Activated T-helper 2 cell treated with anti-CD3 and anti-CD28 coated beads, Interferon-gamma antibody, Interleukin-2, Interleukin-4, amounts not matched to agents 10 μg/mL and 5 μg/mL and 100 μg/mL, durations not matched to agents 14 hours and 24 hours and 36 hours (primary cell): ENCODE measurements at regions not wholly inside any gene's neighbourhood (a gene's known extent, or its start where the extent isn't known, plus 50 kb on each side); places are given as distances from the start of the nearest gene placed in this dataset.

Source experiments
- DNase-seq: peaks from one replicate; pipeline ENCODE4 v3.0.0; 2021; ENCODE audit warnings: low spot score
- H3K27ac Mint-ChIP-seq: one replicate; pipeline ENCODE4 v1.8.0; 2021; ENCODE audit warnings: mixed read lengths
- H3K27me3 Mint-ChIP-seq: one replicate; pipeline ENCODE4 v1.8.0; 2021; ENCODE audit warnings: low read depth, mixed read lengths
- H3K36me3 Mint-ChIP-seq: one replicate; pipeline ENCODE4 v1.8.0; 2021; ENCODE audit warnings: low read depth, mixed read lengths
- H3K4me1 Mint-ChIP-seq: one replicate; pipeline ENCODE4 v1.8.0; 2021; ENCODE audit warnings: low read depth, mixed read lengths
- H3K4me3 Mint-ChIP-seq: one replicate; pipeline ENCODE4 v1.8.0; 2021; ENCODE audit warnings: low read depth, mild to moderate bottlenecking, moderate library complexity, mixed read lengths
- H3K9me3 Mint-ChIP-seq: one replicate; pipeline ENCODE4 v1.8.0; 2021; ENCODE audit warnings: mixed read lengths
- intact Hi-C: fragments of 100-400 bp; cut with micrococcal nuclease; formaldehyde crosslinking; loops from one replicate; pipeline ENCODE4 v1.15.1; 2023

GRCh38 chr1:67623906-67624305 is 61.1 kb upstream of the GADD45A start:
- Mint-ChIP-seq H3K4me1 (peaks cover 4% of the 10 kb centered on the region), H3K27ac (no peak overlapping the region), H3K9me3 (no peaks in the 10 kb centered on the region), H3K27me3 (peaks cover 23% of the 10 kb centered on the region), H3K36me3 (no peaks in the 10 kb centered on the region), H3K4me3 (no peak overlapping the region)
- no peak for DNase-seq
- intact Hi-C loops, result no loop called here

DNA sequence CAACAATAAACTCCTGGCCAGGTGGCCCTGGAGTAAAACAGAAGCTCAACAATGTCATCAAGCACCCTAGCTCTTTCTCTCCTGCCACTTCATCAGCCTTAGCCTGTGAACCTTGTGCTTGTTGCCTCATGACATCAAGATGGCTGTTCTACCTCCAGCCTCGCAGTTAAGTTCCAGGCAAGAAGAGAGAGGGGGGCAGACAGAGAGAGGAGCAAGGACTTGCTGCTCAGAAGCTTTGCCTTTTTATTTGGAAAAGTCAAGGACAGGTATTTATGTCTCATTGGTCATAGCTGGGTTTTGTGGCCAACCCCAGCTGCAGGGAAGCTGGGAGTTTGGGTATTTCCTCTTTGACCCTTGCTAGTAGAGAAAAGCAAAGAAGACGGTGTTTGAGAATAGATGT is 60.3 kb upstream of the GADD45A start:
- no peaks in the 10 kb centered on the region for H3K9me3 Mint-ChIP-seq
- H3K27ac Mint-ChIP-seq, result no peak overlapping the region
- no peak for DNase-seq

GRCh38 chr1:67626090-67626860 is 58.7 kb upstream of the GADD45A start:
- intact Hi-C loops, result no loop called here
- Mint-ChIP-seq H3K36me3 (no peaks in the 10 kb centered on the region), H3K27me3 (peaks cover 15% of the 10 kb centered on the region)

More for the DNA sequence above, 60.3 kb upstream of the GADD45A start:
- Mint-ChIP-seq H3K4me3 (no peak overlapping the region), H3K36me3 (no peaks in the 10 kb centered on the region), H3K27me3 (peaks cover 17% of the 10 kb centered on the region), H3K4me1 (peaks cover 4% of the 10 kb centered on the region)
- intact Hi-C loops, result no loop called here

DNA sequence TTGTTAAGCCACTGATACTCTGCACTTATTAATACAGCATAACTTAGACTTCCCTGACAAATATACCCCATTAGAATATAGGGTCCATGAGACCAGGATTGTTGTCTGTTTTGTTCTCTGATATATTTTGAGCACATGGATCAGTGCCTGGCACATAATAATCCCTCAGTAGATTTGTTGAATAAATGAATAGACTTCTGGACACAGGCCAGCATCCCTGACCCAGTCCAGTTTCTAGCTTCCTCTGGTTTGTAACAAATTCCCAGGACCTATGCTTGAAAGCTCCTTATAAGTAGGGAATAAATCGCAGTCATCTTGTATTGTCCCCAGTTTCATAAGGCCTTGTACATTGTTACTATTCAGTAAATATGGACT is 58.2 kb upstream of the GADD45A start:
- Mint-ChIP-seq H3K9me3 (no peaks in the 10 kb centered on the region), H3K4me3 (no peak overlapping the region), H3K4me1 (peaks cover 4% of the 10 kb centered on the region), H3K27me3 (peaks cover 10% of the 10 kb centered on the region), H3K36me3 (no peaks in the 10 kb centered on the region), H3K27ac (no peak overlapping the region)
- DNase-seq, result no peak
- intact Hi-C loops, result no loop called here

More at GRCh38 chr1:67626090-67626860, 58.7 kb upstream of the GADD45A start:
- H3K4me1 Mint-ChIP-seq, result peaks cover 4% of the 10 kb centered on the region
- no peak overlapping the region for H3K27ac Mint-ChIP-seq
- DNase-seq, result no peak
- no peaks in the 10 kb centered on the region for H3K9me3 Mint-ChIP-seq
- no peak overlapping the region for H3K4me3 Mint-ChIP-seq

DNA sequence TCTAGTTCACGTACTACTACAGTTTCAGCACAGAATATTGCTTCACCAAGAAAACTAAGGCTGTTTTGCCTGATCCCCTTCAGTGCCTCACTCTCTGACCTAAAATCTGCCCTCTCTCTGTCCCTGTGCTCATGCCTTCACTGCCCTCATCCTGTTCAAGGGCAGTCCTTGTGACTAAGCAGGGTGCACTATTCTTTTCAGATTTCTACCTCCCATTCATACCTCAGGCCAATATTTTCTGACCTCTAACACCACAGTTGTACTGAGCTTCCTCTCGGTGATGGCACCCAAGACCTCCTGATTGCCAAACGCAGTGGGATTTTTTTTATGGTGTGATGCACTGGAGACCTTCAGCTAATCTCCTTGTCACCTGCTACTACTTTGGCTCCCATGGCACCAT is 57.7 kb upstream of the GADD45A start:
- Mint-ChIP-seq H3K4me3 (no peak overlapping the region), H3K27me3 (peaks cover 7% of the 10 kb centered on the region)
- no peak for DNase-seq

DNA sequence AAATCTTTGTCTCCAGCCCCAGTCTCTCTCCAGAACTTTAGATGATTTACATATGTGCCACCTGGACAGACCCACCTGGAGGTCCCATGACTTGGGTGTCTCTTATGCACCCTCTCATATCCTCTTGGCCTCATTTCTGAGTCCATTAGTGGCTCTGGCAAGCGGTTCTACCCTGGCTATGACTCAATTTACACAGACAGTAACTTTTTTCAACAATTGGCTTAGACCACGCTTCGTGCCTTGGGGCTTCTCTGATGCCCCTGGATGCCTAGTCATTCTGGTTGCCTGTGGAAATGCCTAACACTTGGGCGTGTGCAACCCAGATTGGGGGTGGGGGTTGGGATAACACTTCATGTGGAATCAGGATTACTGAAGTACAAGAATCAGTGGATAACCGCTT is 57.1 kb upstream of the GADD45A start:
- H3K27ac Mint-ChIP-seq, result no peak overlapping the region
- H3K4me3 Mint-ChIP-seq, result no peak overlapping the region
- H3K4me1 Mint-ChIP-seq, result peaks cover 4% of the 10 kb centered on the region
- no peaks in the 10 kb centered on the region for H3K9me3 Mint-ChIP-seq
- H3K27me3 Mint-ChIP-seq, result peaks cover 7% of the 10 kb centered on the region
- no peak for DNase-seq
- H3K36me3 Mint-ChIP-seq, result no peaks in the 10 kb centered on the region
- intact Hi-C loops, result no loop called here

More for the DNA sequence above, 57.7 kb upstream of the GADD45A start:
- H3K36me3 Mint-ChIP-seq, result no peaks in the 10 kb centered on the region
- no peaks in the 10 kb centered on the region for H3K9me3 Mint-ChIP-seq
- intact Hi-C loops, result no loop called here
- H3K27ac Mint-ChIP-seq, result no peak overlapping the region
- peaks cover 4% of the 10 kb centered on the region for H3K4me1 Mint-ChIP-seq

DNA sequence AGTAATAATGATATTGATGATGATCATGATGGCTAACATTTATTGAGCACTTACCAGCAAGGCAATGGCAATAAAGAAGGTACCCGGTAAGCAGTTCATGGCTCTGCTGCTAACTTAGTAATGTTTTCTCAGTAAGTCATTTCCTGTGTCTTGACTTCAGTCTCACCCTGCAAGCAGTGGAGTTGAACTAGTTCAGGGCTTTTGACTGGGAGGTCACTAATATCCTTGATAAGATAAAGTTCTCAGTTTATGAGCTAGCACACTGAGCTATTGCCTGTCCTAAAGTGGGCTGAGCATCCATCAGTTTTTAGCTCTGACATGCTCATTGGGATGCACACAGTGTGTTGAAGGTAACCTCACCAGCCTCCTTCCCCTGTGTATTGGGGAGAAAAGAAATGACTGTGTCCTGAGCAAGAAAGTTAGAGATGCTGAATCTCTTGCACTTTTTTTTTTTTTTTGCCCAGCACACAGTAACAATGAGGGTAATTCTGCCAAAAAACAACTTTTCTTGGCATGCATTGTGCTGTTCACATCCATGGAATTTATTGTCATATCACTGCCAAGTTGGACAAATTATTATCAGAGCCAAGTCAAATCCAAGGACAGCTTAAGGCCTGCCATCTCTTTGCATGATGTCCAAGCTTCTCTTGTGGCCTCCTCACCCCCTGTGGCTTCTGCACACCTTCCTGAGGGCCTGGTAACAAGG is 55.5 kb upstream of the GADD45A start:
- H3K4me3 Mint-ChIP-seq, result no peak overlapping the region
- H3K4me1 Mint-ChIP-seq, result peaks cover 4% of the 10 kb centered on the region
- no peak for DNase-seq
- no peaks in the 10 kb centered on the region for H3K36me3 Mint-ChIP-seq
- intact Hi-C loops, result no loop called here
- H3K27me3 Mint-ChIP-seq, result peaks cover 5% of the 10 kb centered on the region
- H3K27ac Mint-ChIP-seq, result no peak overlapping the region
- no peaks in the 10 kb centered on the region for H3K9me3 Mint-ChIP-seq

DNA sequence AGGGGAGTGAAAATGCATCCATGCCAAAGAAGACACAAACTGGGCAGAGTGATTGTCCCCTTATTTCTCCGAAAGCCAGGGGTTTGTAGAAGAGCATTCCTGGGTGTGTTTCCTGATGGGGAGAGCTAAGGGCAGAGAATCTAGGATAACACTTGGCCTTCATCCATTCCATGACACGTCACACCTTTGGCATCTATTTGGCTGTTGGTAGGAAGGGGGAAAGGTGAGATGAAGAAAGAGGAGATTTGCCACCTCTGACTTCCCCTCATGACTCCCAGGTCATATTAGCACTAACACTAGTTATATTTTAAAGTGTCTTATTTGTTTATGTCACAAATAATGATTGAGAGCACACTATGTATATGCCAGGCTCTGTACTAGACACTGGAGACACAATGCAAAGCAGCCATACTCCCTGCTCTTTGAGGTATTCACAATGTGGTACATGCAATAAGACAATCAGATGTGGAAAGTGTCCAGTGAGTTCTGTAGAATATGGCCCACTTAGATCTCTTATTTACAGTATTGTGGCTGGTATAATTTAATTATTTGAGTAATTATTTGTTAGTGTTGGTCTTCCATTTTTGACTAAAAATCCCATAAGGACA is 54.5 kb upstream of the GADD45A start:
- no peaks in the 10 kb centered on the region for H3K36me3 Mint-ChIP-seq
- peaks cover 8% of the 10 kb centered on the region for H3K4me1 Mint-ChIP-seq
- H3K9me3 Mint-ChIP-seq, result no peaks in the 10 kb centered on the region
- H3K27me3 Mint-ChIP-seq, result peaks cover 5% of the 10 kb centered on the region
- H3K4me3 Mint-ChIP-seq, result no peak overlapping the region
- no peak for DNase-seq
- H3K27ac Mint-ChIP-seq, result no peak overlapping the region
- intact Hi-C loops, result no loop called here

- peaks cover 3% of the 10 kb centered on the region for H3K27me3 Mint-ChIP-seq
- H3K27ac Mint-ChIP-seq, result no peak overlapping the region
- peaks cover 4% of the 10 kb centered on the region for H3K4me1 Mint-ChIP-seq
- no peak for DNase-seq
- H3K4me3 Mint-ChIP-seq, result no peak overlapping the region
- intact Hi-C loops, result no loop called here
- H3K9me3 Mint-ChIP-seq, result no peaks in the 10 kb centered on the region
- no peaks in the 10 kb centered on the region for H3K36me3 Mint-ChIP-seq
These were observed 52.6 kb upstream of the GADD45A start for GRCh38 chr1:67632356-67632755.

- no peak overlapping the region for H3K4me3 Mint-ChIP-seq
- H3K36me3 Mint-ChIP-seq, result no peaks in the 10 kb centered on the region
- no peaks in the 10 kb centered on the region for H3K9me3 Mint-ChIP-seq
- intact Hi-C loops, result no loop called here
- no peak for DNase-seq
- H3K27me3 Mint-ChIP-seq, result peaks cover 3% of the 10 kb centered on the region
- H3K27ac Mint-ChIP-seq, result no peak overlapping the region
- H3K4me1 Mint-ChIP-seq, result peaks cover 4% of the 10 kb centered on the region
These were observed 52.0 kb upstream of the GADD45A start for GRCh38 chr1:67632811-67633655.

GRCh38 chr1:67634396-67634935 is 50.5 kb upstream of the GADD45A start:
- Mint-ChIP-seq H3K4me1 (peaks cover 4% of the 10 kb centered on the region), H3K27ac (no peak overlapping the region), H3K4me3 (no peak overlapping the region), H3K36me3 (no peaks in the 10 kb centered on the region), H3K9me3 (no peaks in the 10 kb centered on the region), H3K27me3 (no peaks in the 10 kb centered on the region)
- intact Hi-C loops, result no loop called here
- DNase-seq, result no peak

GRCh38 chr1:67635055-67635809 is 49.8 kb upstream of the GADD45A start:
- H3K36me3 Mint-ChIP-seq, result no peaks in the 10 kb centered on the region

More at GRCh38 chr1:67635055-67635809, 49.8 kb upstream of the GADD45A start:
- DNase-seq, result no peak
- H3K4me3 Mint-ChIP-seq, result no peak overlapping the region
- intact Hi-C loops, result no loop called here
- H3K27ac Mint-ChIP-seq, result no peak overlapping the region
- H3K4me1 Mint-ChIP-seq, result peaks cover 4% of the 10 kb centered on the region
- no peaks in the 10 kb centered on the region for H3K27me3 Mint-ChIP-seq
- H3K9me3 Mint-ChIP-seq, result no peaks in the 10 kb centered on the region
